ENCODE measurements at regions not wholly inside any gene's neighbourhood (a gene's known extent, or its start where the extent isn't known, plus 50 kb on each side); places are given as distances from the start of the nearest gene placed in this dataset.

DNA sequence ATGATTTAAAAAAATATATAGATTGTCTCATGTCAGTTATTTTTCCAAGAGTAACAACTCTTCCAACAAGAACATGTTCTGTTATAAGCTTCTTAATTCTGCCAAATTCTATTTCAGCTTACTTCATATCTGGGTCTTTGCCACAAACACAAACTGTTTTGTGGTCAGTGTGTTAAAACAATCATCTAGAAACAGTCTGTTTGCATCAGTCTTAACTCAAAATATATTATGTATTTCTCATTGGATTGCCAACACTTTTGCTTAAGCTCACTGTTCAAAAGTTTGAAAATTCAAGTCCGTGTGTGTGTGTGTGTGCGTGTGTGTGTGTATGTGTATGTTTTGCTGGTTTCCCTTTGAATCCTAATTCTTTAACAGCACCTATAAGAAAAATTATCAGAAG is 752.3 kb upstream of the NDST4 start:
- Histone ChIP-seq H3K36me3 (no peaks in the 10 kb centered on the region), H3K27me3 (no peaks in the 10 kb centered on the region), H3K9me3 (no peaks in the 10 kb centered on the region), H3K4me3 (no peak overlapping the region), H3K4me1 (no peaks in the 10 kb centered on the region), H3K27ac (no peak overlapping the region)
- WGBS, 5 donors: 13 to 51% (median 39%) methylated on average over 2 of the region's 2 CpGs
- intact Hi-C loops (cut with DNase I; ENCODE audit: low total_unique reads): no loop called here
- peak in 1 of 2 donors; percentile 27 for DNase-seq
- TF ChIP-seq POLR2A (IDR thresholded peaks at IDR 0.05) (no peak), EP300 (IDR thresholded peaks at IDR 0.05) (no peak), POLR2AphosphoS5 (IDR thresholded peaks at IDR 0.05) (no peak)
- TF ChIP-seq, protein P1, sequence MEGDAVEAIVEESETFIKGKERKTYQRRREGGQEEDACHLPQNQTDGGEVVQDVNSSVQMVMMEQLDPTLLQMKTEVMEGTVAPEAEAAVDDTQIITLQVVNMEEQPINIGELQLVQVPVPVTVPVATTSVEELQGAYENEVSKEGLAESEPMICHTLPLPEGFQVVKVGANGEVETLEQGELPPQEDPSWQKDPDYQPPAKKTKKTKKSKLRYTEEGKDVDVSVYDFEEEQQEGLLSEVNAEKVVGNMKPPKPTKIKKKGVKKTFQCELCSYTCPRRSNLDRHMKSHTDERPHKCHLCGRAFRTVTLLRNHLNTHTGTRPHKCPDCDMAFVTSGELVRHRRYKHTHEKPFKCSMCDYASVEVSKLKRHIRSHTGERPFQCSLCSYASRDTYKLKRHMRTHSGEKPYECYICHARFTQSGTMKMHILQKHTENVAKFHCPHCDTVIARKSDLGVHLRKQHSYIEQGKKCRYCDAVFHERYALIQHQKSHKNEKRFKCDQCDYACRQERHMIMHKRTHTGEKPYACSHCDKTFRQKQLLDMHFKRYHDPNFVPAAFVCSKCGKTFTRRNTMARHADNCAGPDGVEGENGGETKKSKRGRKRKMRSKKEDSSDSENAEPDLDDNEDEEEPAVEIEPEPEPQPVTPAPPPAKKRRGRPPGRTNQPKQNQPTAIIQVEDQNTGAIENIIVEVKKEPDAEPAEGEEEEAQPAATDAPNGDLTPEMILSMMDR (IDR thresholded peaks at IDR 0.05): no peak

DNA sequence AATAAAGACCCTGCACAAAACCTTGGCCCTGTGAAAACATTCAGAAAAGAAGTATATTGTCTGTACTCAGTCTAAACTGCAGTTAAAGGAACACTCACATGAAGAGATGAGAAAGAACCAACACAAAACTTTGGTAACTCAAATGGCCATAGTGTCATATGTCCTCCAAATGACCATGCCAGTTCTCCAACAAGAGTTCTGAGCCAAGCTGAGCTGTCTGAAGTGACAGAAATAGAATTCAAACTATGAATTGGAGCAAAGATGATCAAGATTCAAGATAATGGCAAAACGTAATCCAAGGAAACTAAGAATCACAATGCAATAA is 739.3 kb upstream of the NDST4 start:
- H3K27ac ChIP-seq: no peak overlapping the region
- no peak overlapping the region for H3K4me3 ChIP-seq
- no peaks in the 10 kb centered on the region for H3K27me3 ChIP-seq
- DNase-seq: no peak
- H3K9me3 ChIP-seq: no peaks in the 10 kb centered on the region
- H3K36me3 ChIP-seq: no peaks in the 10 kb centered on the region
- intact Hi-C loops (cut with DNase I; ENCODE audit: low total_unique reads): no loop called here
- no peaks in the 10 kb centered on the region for H3K4me1 ChIP-seq
- 78 to 93% (median 85%) methylated on average over 1 of the region's 1 CpG for WGBS, 5 donors
- TF ChIP-seq POLR2A (IDR thresholded peaks at IDR 0.05): no peak
- no peak for TF ChIP-seq POLR2AphosphoS5 (IDR thresholded peaks at IDR 0.05)
- TF ChIP-seq, protein P1 (IDR thresholded peaks at IDR 0.05): no peak
- TF ChIP-seq EP300 (IDR thresholded peaks at IDR 0.05): no peak

DNA sequence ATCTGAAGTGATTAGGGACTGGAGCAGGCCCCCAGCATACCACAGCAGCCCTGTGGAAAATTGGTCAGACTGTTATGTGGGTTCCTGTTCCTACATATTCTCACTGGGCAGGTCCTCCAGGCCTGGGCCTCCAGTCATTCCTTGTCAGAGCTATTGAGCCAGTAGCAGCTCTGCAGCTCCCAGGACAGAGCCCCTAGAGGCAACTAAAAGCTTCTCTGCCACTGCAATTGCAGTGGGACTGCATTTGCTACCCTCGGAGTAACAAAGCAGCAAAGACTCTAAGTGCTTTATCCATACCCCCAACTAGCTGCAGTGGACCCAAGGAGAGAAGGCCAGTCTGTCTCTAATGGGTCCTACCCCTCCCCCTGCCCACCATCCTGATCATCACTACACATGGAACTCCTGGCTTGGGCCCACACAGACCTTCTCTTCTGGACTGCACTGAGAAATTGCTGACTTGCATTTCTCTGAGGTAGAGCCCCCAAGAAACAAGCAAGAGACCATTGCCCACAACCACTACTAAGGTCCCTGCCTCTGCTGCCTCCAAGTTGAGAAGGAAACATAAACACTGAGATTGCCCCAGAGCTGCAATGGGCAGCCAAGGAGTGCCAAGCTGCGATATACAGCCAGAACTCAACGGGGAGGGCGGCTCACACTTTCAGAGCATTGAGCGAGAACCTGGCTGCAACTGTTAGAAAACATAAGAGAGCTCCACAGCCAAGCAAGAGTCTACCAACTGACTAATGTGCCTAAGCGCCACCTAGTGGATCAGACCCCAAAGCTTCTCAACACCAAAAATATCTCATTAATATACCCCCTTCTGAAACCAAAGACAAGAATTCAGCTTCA is 738.7 kb upstream of the NDST4 start:
- H3K27me3 ChIP-seq: no peaks in the 10 kb centered on the region
- H3K9me3 ChIP-seq: no peaks in the 10 kb centered on the region
- 30 to 48% (median 31%) methylated on average over 6 of the region's 6 CpGs for WGBS, 5 donors
- H3K36me3 ChIP-seq: no peaks in the 10 kb centered on the region
- no peak overlapping the region for H3K27ac ChIP-seq
- no peak overlapping the region for H3K4me3 ChIP-seq
- no peak for TF ChIP-seq EP300 (IDR thresholded peaks at IDR 0.05)
- TF ChIP-seq, protein P1 (IDR thresholded peaks at IDR 0.05): peak in 5 of 7 experiments; percentile 10 to 47 (median 42)
- intact Hi-C loops (cut with DNase I; ENCODE audit: low total_unique reads): no loop called here
- H3K4me1 ChIP-seq: no peaks in the 10 kb centered on the region
- peak; percentile 67 to 80 for DNase-seq

DNA sequence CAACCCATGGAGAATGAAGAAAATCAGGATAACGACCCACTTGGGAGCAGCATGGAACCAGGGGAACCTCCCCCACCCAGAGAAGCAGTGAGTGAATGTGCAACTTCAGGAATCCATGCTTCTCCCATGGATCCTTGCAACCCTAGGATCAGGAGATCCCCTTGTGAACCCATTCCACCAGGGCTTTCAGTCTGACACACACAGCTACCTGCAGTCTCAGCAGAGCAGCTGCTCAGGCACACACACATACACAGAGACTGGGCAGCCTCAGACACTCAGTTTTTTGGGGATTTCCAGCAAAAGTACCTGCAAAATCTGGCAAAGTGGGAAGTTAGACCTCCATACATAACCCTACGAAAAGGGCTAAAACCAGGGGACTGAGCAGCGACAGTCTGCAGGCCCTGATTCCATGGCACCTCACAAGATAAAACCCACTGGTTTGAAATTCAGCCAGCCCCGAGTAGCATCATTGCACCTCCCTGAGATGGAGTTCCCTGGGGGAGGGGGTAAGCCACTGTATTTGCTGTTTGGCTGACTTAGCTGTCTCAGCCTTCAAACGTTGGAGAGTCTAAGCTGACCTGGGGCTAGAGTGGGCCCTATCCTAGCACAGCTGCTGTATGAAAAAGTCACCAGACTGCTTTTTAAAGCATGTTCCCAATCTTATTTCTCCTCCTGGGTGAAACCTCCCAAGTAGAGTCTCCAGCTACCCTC is 737.5 kb upstream of the NDST4 start:
- Histone ChIP-seq H3K9me3 (no peaks in the 10 kb centered on the region), H3K4me1 (no peaks in the 10 kb centered on the region), H3K4me3 (no peak overlapping the region), H3K27ac (no peak overlapping the region), H3K27me3 (no peaks in the 10 kb centered on the region), H3K36me3 (no peaks in the 10 kb centered on the region)
- intact Hi-C loops (cut with DNase I; ENCODE audit: low total_unique reads): no loop called here
- DNase-seq: no peak
- 75 to 85% (median 76%) methylated on average over 4 to 5 of the region's 5 CpGs for WGBS, 5 donors
- no peak for TF ChIP-seq POLR2A (IDR thresholded peaks at IDR 0.05)
- no peak for TF ChIP-seq EP300 (IDR thresholded peaks at IDR 0.05)
- TF ChIP-seq, protein P1 (IDR thresholded peaks at IDR 0.05): no peak
- TF ChIP-seq POLR2AphosphoS5 (IDR thresholded peaks at IDR 0.05): no peak
